Brain pericyte (primary cell): ENCODE measurements at regions not wholly inside any gene's neighbourhood (a gene's known extent, or its start where the extent isn't known, plus 50 kb on each side); places are given as distances from the start of the nearest gene placed in this dataset.
"Not testable (repeated sequence)": the region's sequence is repeated elsewhere in the genome, so short reads cannot be mapped to it uniquely, and the experiment has no call there.

Experiments
- DNase-seq: peaks from one replicate; pipeline ENCODE4 v3.0.0-alpha.2; 2012; ENCODE audit warnings: low read depth, low spot score

GRCh38 chr1:189620471-189620870 lies 857.2 kb downstream of the BRINP3 start:
- no peak for DNase-seq

GRCh38 chr1:189623336-189623735 lies 854.3 kb downstream of the BRINP3 start:
- no peak for DNase-seq

- DNase-seq, result no peak
Observed at GRCh38 chr1:189627427-189627826, 850.2 kb downstream of the BRINP3 start.

GRCh38 chr1:189628857-189629256 lies 848.8 kb downstream of the BRINP3 start:
- DNase-seq, result no peak

- no peak for DNase-seq
Observed at GRCh38 chr1:189633658-189634057, 844.0 kb downstream of the BRINP3 start.

- no peak for DNase-seq
Observed at GRCh38 chr1:189637041-189637440, 840.6 kb downstream of the BRINP3 start.

GRCh38 chr1:189644156-189644555 lies 833.5 kb downstream of the BRINP3 start:
- not testable (repeated sequence) for DNase-seq

- no peak for DNase-seq
Observed at GRCh38 chr1:189644970-189645369, 832.7 kb downstream of the BRINP3 start.

GRCh38 chr1:189646066-189646465 lies 831.6 kb downstream of the BRINP3 start:
- DNase-seq, result no peak

GRCh38 chr1:189654906-189655305 lies 822.8 kb downstream of the BRINP3 start:
- DNase-seq, result no peak

- no peak for DNase-seq
Observed at GRCh38 chr1:189656628-189657530, 820.8 kb downstream of the BRINP3 start.

- DNase-seq, result no peak
Observed at GRCh38 chr1:189657715-189658114, 819.9 kb downstream of the BRINP3 start.

- DNase-seq, result no peak
Observed at GRCh38 chr1:189658381-189658780, 819.3 kb downstream of the BRINP3 start.

GRCh38 chr1:189659731-189660130 lies 817.9 kb downstream of the BRINP3 start:
- no peak for DNase-seq

GRCh38 chr1:189662190-189662589 lies 815.5 kb downstream of the BRINP3 start:
- no peak for DNase-seq

GRCh38 chr1:189669846-189670245 lies 807.8 kb downstream of the BRINP3 start:
- no peak for DNase-seq

- DNase-seq, result no peak
Observed at GRCh38 chr1:189673217-189673616, 804.4 kb downstream of the BRINP3 start.

GRCh38 chr1:189675712-189676244 lies 801.9 kb downstream of the BRINP3 start:
- no peak for DNase-seq

GRCh38 chr1:189678779-189679178 lies 798.9 kb downstream of the BRINP3 start:
- DNase-seq, result no peak

GRCh38 chr1:189681252-189681919 lies 796.3 kb downstream of the BRINP3 start:
- no peak for DNase-seq

GRCh38 chr1:189682591-189682990 lies 795.1 kb downstream of the BRINP3 start:
- no peak for DNase-seq

GRCh38 chr1:189686288-189686687 lies 791.4 kb downstream of the BRINP3 start:
- no peak for DNase-seq

GRCh38 chr1:189693140-189693539 lies 784.5 kb downstream of the BRINP3 start:
- DNase-seq, result no peak
